Ecto neural progenitor cell (in vitro differentiated cells): ENCODE measurements at regions not wholly inside any gene's neighbourhood (a gene's known extent, or its start where the extent isn't known, plus 50 kb on each side); places are given as distances from the start of the nearest gene placed in this dataset.
"Not testable (repeated sequence)": the region's sequence is repeated elsewhere in the genome, so short reads cannot be mapped to it uniquely, and the experiment has no call there.

Source experiments
- DNase-seq: peaks from one replicate; pipeline ENCODE4 v3.0.0-alpha.2; 2018; ENCODE audit warnings: low spot score

DNA sequence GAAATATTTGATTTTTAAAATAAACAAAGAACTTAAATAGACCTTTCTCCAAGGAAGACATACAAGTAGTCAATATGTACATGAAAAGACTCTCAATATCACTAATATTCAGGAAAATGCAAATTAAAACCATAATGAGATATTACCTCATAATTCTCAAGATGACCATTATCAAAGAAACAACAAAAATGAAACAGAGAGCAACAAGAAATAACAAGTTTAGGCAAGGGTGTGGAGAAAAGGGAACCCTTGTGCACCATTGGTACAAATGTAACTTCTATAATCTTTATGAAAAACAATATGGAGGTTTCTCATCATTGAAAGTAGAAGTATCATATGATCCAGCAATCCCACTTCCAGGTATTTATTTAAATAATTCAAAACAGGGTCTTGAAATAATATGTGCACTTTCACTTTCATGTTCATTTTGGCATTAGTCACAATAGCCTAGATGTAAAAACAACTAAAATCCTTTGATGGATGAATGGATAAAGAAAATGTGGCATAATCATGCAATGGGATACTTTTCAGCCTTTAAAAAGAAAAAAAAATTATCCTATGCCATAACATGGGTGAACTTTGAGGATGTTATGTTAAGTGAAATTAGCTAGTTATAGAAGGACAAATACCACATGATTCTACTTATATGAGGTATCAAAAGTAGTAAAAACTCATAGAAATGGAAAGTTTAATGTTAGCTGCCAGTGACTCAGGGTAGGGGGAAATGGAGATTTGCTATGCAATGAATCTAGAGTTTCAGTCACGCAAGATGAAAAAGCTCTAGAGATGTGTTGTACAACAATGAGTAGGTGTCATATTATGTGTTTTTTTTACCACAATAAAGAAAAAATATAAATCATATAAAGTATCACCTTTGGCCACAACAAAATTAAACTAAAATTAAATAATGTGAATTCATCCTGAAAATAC lies 114.5 kb upstream of the LYPLAL1 start:
- no peak for DNase-seq

DNA sequence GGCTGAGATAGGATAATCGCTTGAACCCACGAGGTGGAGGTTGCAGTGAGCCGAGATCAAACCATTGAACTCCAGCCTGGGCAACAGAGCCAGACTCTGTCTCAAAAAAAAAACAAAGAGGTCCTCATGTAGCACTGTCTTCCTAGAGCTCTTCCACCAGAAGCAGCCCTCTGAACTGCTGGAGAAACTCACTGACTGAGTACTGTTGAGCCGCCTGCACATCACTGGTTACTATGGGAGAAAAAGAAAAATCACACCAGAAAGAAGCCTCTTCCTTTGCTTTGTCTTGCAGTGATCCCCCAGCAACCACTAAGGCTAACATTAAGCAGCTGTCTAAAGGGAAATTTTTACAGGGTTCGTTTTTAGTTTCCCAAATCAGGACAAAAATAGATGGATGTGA lies 112.9 kb upstream of the LYPLAL1 start:
- DNase-seq = no peak

GRCh38 chr1:219062161-219062560 lies 111.5 kb upstream of the LYPLAL1 start:
- no peak for DNase-seq

DNA sequence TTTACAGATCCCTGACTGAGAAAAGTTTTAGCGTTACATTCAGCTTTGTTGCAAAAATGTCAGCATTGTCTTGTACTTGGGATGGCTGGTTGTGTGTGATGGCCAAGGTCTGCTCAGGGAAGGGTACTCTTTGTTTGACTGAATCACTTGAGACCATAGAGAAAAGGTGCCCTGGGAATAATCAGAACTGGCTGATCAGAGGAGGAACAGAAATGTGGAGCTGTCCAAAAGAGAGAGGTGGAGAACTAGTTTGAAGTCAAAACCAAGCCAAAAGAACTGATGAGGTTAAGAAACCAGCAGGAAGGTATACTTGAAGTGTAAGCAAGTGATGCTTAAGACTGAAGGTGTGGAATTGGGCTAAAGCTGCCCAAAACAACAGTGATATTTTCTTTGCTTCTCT lies 107.6 kb upstream of the LYPLAL1 start:
- no peak for DNase-seq

GRCh38 chr1:219066631-219067349 lies 106.9 kb upstream of the LYPLAL1 start:
- DNase-seq = no peak

GRCh38 chr1:219067350-219067712 lies 106.3 kb upstream of the LYPLAL1 start:
- no peak for DNase-seq

GRCh38 chr1:219070395-219070794 lies 103.3 kb upstream of the LYPLAL1 start:
- not testable (repeated sequence) for DNase-seq

DNA sequence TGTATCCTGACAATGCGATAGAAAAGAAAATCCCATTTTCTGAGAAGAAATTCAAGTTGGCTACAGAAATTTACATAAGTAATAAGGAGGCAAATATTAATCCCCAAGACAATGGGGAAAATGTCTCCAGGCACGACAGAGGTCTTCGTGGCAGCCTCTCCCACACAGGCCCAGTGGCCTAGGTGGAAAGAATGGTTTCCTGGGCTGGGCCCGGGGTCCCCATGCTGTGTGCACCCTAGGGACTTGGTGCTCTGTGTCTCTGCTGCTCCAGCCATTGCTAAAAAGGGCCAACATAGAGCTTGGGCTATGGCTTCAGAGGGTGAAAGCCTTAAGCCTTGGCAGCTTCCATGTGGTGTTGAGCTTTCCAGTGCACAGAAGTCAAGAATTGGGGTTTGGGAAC lies 102.5 kb upstream of the LYPLAL1 start:
- no peak for DNase-seq

DNA sequence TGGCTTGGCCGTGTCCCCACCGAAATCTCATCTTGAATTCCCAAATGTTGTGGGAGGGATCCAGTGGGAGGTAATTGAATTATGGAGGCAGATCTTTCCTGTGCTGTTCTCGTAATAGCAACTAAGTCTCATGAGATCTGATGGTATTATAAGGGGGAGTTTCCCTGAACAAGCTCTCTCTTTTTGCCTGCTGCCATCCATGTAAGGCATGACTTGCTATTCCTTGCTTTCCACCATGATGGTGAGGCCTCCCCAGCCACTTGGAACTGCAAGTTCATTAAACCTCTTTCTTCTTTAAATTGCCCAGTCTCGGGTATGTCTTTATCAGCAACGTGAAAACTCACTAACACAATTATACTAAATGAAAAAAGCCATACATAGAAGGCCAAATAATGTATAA lies 101.3 kb upstream of the LYPLAL1 start:
- no peak for DNase-seq

DNA sequence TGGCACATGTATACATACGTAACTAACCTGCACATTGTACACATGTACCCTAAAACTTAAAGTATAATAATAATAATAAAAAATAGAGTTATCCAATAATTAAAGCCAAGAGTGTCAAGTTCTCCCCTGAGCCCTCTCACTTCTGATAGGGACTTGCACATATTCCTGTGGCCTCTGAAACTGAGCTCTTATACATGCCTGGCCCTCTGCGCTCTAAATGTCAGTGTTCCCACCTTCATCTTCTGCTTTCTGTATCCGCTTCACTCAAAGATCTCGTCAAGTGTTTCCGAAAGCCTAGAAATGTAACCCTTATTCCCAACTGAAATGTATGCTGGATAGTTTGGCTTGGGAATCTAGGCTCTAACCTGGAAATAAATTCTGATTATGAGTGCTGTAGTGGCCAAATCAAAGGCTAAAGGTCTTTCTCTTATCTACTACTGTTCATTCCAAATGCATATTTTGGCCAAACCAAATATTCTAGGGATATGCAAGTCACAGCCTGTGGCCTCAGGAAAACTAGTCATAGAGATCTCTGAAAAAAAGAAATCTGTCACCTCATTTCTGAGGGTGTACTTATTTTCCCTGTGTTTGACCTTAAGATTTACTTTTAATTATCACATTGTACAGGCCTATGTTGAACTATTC lies 99.5 kb upstream of the LYPLAL1 start:
- no peak for DNase-seq

DNA sequence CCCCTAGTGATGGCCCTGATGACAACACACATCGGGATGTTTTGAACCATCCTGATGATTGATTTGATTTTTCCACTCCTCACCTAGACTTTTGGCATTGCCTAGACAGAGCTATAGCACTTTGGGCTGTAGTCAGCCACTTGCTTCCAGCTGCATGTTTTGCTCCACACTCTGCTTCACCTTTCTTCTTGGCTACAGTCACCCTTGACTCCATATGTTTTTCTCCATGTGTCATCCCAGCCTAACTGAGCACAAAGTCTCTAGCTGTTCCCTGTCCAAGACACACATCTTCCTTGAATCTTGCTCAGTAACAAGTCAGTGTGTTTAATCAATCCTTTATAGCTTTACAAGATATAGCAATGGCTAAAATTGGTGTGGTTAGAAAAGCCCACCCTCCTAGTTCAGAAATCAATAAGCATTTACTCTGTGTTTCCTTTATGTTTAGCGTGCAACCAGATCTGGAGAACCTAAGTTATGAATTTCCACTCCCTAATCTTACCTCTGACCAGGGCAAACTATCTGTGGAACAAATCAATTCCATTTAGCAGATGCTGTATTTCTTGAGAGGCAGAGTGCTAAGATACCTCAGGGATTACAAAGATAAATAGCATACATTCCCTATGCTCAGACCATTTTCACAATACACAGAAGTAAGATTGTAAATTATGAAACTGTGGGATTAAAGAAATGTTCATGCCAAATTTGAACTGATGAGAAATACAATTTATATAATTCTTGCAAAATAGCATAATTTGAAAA lies 98.4 kb upstream of the LYPLAL1 start:
- DNase-seq = no peak

GRCh38 chr1:219076326-219076937 lies 97.2 kb upstream of the LYPLAL1 start:
- DNase-seq = no peak

- not testable (repeated sequence) for DNase-seq
Observed at GRCh38 chr1:219077767-219078166, 95.9 kb upstream of the LYPLAL1 start.

GRCh38 chr1:219081943-219082925 lies 91.4 kb upstream of the LYPLAL1 start:
- no peak for DNase-seq

DNA sequence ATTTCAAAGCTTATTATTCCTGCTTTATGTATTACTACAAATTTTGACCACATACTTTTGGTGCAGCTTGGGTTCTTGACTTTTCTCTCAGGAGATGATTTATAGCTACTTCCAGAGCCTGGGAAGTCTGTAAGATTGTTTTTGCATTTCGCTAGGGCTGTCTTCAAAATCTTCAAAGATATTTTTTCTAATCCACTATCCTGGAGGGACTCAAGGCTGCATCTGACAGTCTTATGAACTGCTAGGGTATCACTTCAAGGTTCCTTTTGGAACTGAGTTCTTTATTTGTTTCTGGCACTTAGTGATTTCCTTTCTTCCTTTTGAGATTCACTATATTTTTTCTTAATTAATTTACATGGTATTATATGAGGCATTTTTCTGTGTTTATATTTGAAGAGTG lies 90.0 kb upstream of the LYPLAL1 start:
- no peak for DNase-seq

DNA sequence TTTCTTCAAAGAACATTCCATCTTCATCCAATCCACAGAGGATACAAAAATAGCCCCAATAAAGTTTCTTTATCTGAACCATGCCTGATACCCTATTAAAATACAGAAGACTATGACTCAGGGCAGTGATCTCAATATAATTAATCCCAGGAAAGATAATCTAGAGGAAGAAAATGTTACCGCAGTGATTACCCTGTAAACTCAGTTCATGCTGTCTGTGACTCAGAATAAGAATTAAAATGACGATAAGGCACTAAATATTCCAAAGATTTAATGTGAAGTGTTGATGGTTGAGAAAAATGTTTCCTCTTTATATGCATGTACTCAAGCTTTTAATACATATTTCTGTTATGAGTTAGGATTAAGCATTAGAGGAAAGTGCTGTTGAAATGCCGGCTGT lies 88.6 kb upstream of the LYPLAL1 start:
- no peak for DNase-seq

GRCh38 chr1:219085988-219086387 lies 87.7 kb upstream of the LYPLAL1 start:
- no peak for DNase-seq

DNA sequence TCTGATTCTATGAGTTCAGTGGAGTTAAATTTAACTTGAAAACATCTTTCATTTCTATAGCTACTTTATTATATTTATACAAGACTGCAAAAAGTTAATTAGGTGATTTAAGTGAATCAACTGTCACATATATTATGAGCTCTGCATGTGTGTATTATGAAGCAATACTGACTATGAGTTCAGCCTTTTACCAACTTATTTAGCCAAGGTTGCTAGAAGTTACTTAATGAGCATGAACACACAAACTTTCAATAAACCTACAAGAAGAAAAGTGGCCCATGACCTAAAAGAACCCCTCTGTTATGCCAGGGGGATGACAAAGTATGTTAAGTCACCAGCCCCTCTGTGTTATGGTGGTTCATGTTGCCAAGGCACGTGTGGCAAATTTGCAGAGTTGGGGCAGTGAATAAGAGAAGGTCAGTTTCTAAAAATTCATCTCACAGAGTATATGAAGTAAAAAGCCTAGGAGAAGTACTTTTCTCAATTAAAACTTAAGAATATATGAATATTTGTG lies 86.7 kb upstream of the LYPLAL1 start:
- DNase-seq = no peak

- DNase-seq = no peak
Observed at GRCh38 chr1:219088778-219089557, 84.7 kb upstream of the LYPLAL1 start.
